ENCODE measurements at regions not wholly inside any gene's neighbourhood (a gene's known extent, or its start where the extent isn't known, plus 50 kb on each side); places are given as distances from the start of the nearest gene placed in this dataset.

DNA sequence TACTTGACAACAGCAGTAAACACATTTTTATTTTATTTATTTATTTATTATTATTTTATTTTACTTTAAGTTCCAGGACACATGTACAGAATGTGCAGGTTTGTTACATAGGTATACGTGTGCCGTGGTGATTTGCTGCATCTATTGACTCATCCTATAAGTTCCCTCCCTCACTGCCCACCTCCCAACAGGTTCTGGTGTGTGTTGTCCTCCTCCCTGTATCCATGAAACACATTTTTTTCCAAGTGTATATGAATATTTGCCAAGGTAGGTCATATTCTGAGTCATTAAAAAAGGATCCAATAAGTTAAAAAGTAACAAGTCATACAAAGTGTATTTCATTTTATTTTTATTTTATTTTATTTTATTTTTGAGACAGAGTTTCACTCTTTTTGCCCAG lies 567.3 kb upstream of the KCNMB2 start:
- TF ChIP-seq, protein P1, sequence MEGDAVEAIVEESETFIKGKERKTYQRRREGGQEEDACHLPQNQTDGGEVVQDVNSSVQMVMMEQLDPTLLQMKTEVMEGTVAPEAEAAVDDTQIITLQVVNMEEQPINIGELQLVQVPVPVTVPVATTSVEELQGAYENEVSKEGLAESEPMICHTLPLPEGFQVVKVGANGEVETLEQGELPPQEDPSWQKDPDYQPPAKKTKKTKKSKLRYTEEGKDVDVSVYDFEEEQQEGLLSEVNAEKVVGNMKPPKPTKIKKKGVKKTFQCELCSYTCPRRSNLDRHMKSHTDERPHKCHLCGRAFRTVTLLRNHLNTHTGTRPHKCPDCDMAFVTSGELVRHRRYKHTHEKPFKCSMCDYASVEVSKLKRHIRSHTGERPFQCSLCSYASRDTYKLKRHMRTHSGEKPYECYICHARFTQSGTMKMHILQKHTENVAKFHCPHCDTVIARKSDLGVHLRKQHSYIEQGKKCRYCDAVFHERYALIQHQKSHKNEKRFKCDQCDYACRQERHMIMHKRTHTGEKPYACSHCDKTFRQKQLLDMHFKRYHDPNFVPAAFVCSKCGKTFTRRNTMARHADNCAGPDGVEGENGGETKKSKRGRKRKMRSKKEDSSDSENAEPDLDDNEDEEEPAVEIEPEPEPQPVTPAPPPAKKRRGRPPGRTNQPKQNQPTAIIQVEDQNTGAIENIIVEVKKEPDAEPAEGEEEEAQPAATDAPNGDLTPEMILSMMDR (IDR thresholded peaks at IDR 0.05): no peak
- no peak for TF ChIP-seq POLR2A (IDR thresholded peaks at IDR 0.05)

Data from testis (tissue), 2 donors.